K562 (cell line): ENCODE measurements at regions not wholly inside any gene's neighbourhood (a gene's known extent, or its start where the extent isn't known, plus 50 kb on each side); places are given as distances from the start of the nearest gene placed in this dataset.

ENCODE experiments used
- CBX3 ChIP-seq, 2 experiments: IDR thresholded peaks; 1 replicate in 1 of 2; 2 replicates in 1 of 2; pipeline ENCODE4 v1.6.1; 2012; ENCODE audit warnings: inconsistent platforms in 2 of 2, low read length in 2 of 2, borderline replicate concordance in 1 of 2, control low read depth in 1 of 2
- NCOA4 ChIP-seq: fragments of 450-650 bp; IDR thresholded peaks from 2 replicates; pipeline ENCODE4 v1.6.1; 2018; ENCODE audit warnings: mild to moderate bottlenecking; ENCODE audit not compliant: partially characterized antibody
- NRF1 ChIP-seq, 2 experiments: fragments of 450-650 bp; IDR thresholded peaks in 1 of 2; conservative IDR thresholded peaks in 1 of 2; 2 replicates each; pipeline ENCODE4 v1.6.1; 2014; ENCODE audit warnings: mild to moderate bottlenecking in 2 of 2
- RCOR1 ChIP-seq, 2 experiments: IDR thresholded peaks; 2 replicates each; pipeline ENCODE4 v1.6.1; 2012; ENCODE audit warnings: low read depth in 2 of 2, low read length in 2 of 2, borderline replicate concordance in 1 of 2, improper control_type of control experiment in 1 of 2
- SMARCA5 ChIP-seq: fragments of 450-650 bp; IDR thresholded peaks from 2 replicates; pipeline ENCODE4 v1.6.1; 2016
- STAG1 ChIP-seq: sonication (generic); formaldehyde crosslinking; IDR thresholded peaks from 2 replicates; pipeline ENCODE4 v1.5.0; 2020; ENCODE audit warnings: missing genetic modification reagents, borderline replicate concordance
- ZNF311 ChIP-seq: fragments of 250-450 bp; sonication (Bioruptor Pico); IDR thresholded peaks from 2 replicates; pipeline ENCODE4 v1.4.0; 2020; ENCODE audit warnings: mild to moderate bottlenecking, moderate library complexity
- TF ChIP-seq, protein P1 (sequence below), 2 experiments: fragments of 450-650 bp; formaldehyde crosslinking in 1 of 2; IDR thresholded peaks; 2 replicates each; pipeline versions ENCODE4 v1.4.0 to v1.6.1; 2014 to 2020; ENCODE audit warnings: mild to moderate bottlenecking in 2 of 2, borderline replicate concordance in 1 of 2, low read depth in 1 of 2
- TF ChIP-seq, protein P2 (sequence below): fragments of 250-450 bp; sonication (Bioruptor Pico); IDR thresholded peaks from 2 replicates; pipeline ENCODE4 v1.8.0; 2022; ENCODE audit warnings: inconsistent platforms
- TF ChIP-seq, protein P3 (sequence below): fragments of 250-450 bp; sonication (Bioruptor Pico); IDR thresholded peaks from 2 replicates; pipeline ENCODE4 v1.4.0; 2020; ENCODE audit warnings: mild to moderate bottlenecking, moderate library complexity

DNA sequence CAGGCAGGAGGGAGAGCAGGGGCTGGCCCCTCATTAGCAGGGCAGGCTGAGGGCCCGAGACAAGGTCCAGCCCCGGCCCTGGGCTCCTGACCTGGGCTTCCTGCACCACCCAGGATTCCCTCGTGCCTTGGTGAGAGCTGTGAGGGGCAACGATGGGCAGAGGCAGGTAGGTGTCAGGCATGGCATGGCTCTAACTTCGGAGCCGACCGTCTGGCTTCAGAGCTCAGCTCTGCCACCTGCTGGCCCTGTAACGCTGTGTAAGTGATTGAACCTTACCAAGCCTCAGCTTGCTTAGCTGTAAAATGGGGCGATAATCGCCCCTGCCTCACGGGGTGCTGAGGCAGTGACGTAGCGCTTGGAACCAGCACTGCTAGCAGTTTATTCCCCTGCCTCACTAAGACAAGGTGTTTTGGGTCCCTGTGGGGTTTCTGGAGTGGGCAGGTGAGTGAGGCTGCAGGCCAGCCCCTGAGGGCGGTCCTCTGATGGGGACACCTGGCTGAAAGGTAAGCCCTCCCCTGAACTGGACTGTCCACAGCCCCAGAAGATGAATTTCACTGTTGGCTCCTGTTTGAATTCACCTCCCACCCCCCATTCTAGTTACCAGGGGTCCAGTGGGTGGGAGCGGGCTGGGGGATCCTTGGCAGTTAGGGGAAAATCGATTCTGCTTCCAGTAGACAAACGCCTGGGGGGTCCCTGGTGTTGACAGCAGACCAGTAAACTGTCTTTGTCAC is 184.8 kb upstream of the GSE1 start (continued):
- TF ChIP-seq, protein P1, sequence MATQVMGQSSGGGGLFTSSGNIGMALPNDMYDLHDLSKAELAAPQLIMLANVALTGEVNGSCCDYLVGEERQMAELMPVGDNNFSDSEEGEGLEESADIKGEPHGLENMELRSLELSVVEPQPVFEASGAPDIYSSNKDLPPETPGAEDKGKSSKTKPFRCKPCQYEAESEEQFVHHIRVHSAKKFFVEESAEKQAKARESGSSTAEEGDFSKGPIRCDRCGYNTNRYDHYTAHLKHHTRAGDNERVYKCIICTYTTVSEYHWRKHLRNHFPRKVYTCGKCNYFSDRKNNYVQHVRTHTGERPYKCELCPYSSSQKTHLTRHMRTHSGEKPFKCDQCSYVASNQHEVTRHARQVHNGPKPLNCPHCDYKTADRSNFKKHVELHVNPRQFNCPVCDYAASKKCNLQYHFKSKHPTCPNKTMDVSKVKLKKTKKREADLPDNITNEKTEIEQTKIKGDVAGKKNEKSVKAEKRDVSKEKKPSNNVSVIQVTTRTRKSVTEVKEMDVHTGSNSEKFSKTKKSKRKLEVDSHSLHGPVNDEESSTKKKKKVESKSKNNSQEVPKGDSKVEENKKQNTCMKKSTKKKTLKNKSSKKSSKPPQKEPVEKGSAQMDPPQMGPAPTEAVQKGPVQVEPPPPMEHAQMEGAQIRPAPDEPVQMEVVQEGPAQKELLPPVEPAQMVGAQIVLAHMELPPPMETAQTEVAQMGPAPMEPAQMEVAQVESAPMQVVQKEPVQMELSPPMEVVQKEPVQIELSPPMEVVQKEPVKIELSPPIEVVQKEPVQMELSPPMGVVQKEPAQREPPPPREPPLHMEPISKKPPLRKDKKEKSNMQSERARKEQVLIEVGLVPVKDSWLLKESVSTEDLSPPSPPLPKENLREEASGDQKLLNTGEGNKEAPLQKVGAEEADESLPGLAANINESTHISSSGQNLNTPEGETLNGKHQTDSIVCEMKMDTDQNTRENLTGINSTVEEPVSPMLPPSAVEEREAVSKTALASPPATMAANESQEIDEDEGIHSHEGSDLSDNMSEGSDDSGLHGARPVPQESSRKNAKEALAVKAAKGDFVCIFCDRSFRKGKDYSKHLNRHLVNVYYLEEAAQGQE (IDR thresholded peaks at IDR 0.05; ENCODE audit: borderline replicate concordance): peak; percentile 64; the same call in 1 of the 2 replicates
- TF ChIP-seq, protein P1 (CRISPR knock-in tag; IDR thresholded peaks at IDR 0.05; ENCODE audit: low read depth): no peak
- TF ChIP-seq, protein P2, sequence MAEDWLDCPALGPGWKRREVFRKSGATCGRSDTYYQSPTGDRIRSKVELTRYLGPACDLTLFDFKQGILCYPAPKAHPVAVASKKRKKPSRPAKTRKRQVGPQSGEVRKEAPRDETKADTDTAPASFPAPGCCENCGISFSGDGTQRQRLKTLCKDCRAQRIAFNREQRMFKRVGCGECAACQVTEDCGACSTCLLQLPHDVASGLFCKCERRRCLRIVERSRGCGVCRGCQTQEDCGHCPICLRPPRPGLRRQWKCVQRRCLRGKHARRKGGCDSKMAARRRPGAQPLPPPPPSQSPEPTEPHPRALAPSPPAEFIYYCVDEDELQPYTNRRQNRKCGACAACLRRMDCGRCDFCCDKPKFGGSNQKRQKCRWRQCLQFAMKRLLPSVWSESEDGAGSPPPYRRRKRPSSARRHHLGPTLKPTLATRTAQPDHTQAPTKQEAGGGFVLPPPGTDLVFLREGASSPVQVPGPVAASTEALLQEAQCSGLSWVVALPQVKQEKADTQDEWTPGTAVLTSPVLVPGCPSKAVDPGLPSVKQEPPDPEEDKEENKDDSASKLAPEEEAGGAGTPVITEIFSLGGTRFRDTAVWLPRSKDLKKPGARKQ (CRISPR knock-in tag): no peak
- TF ChIP-seq NRF1 (conservative IDR thresholded peaks at IDR 0.05 in 1 of 2, IDR thresholded peaks at IDR 0.05 in 1 of 2): no peak
- TF ChIP-seq, protein P3, sequence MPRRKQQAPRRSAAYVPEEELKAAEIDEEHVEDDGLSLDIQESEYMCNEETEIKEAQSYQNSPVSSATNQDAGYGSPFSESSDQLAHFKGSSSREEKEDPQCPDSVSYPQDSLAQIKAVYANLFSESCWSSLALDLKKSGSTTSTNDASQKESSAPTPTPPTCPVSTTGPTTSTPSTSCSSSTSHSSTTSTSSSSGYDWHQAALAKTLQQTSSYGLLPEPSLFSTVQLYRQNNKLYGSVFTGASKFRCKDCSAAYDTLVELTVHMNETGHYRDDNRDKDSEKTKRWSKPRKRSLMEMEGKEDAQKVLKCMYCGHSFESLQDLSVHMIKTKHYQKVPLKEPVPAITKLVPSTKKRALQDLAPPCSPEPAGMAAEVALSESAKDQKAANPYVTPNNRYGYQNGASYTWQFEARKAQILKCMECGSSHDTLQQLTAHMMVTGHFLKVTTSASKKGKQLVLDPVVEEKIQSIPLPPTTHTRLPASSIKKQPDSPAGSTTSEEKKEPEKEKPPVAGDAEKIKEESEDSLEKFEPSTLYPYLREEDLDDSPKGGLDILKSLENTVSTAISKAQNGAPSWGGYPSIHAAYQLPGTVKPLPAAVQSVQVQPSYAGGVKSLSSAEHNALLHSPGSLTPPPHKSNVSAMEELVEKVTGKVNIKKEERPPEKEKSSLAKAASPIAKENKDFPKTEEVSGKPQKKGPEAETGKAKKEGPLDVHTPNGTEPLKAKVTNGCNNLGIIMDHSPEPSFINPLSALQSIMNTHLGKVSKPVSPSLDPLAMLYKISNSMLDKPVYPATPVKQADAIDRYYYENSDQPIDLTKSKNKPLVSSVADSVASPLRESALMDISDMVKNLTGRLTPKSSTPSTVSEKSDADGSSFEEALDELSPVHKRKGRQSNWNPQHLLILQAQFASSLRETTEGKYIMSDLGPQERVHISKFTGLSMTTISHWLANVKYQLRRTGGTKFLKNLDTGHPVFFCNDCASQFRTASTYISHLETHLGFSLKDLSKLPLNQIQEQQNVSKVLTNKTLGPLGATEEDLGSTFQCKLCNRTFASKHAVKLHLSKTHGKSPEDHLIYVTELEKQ (CRISPR knock-in tag): no peak
- TF ChIP-seq SMARCA5: peak; percentile 96
- peak; percentile 49; the same call in 1 of the 2 replicates for TF ChIP-seq STAG1 (CRISPR knock-in tag)
- TF ChIP-seq RCOR1 (IDR thresholded peaks at IDR 0.05; ENCODE audit: borderline replicate concordance in 1 of 2, low read depth in 2 of 2, low read length in 2 of 2): peak in 1 of 2 experiments; percentile 97; a peak in 3 of 4 replicates
- TF ChIP-seq ZNF311 (CRISPR knock-in tag): no peak
- peak in 1 of 2 experiments; percentile 86; a peak in 2 of 3 replicates for TF ChIP-seq CBX3 (IDR thresholded peaks at IDR 0.05; ENCODE audit: borderline replicate concordance in 1 of 2, low read length in 2 of 2)
- TF ChIP-seq NCOA4: peak; percentile 42
